ENCODE measurements at regions not wholly inside any gene's neighbourhood (a gene's known extent, or its start where the extent isn't known, plus 50 kb on each side); places are given as distances from the start of the nearest gene placed in this dataset.

GRCh38 chr2:128770143-128771085 lies 451.7 kb upstream of the HS6ST1 start:
- intact Hi-C loops (cut with micrococcal nuclease; ENCODE audit: unreplicated experiment) = no loop called here
- Mint-ChIP-seq H3K27me3 (ENCODE audit: insufficient read depth, unreplicated experiment) (peaks cover 13% of the 10 kb centered on the region), H3K36me3 (ENCODE audit: insufficient read depth, unreplicated experiment) (no peaks in the 10 kb centered on the region), H3K9me3 (ENCODE audit: unreplicated experiment) (no peaks in the 10 kb centered on the region), H3K4me1 (ENCODE audit: low read depth, unreplicated experiment) (no peaks in the 10 kb centered on the region), H3K27ac (ENCODE audit: unreplicated experiment) (no peak overlapping the region), H3K4me3 (ENCODE audit: unreplicated experiment) (no peak overlapping the region)
- ChIA-PET POLR2A (no interaction called here), CTCF (no interaction called here)
- Histone ChIP-seq H3K36me3 (ENCODE audit: control insufficient read depth, insufficient read depth, low read length) (no peaks in the 10 kb centered on the region), H3K4me3 (ENCODE audit: low read depth, low read length) (no peak overlapping the region), H3K4me1 (no peaks in the 10 kb centered on the region), H3K9me3 (no peaks in the 10 kb centered on the region), H3K27me3 (replicated peaks; ENCODE audit: control insufficient read depth, insufficient read depth, low read length) (0 out of 2 replicates have a peak, but pooled peaks cover 2% of the 10 kb centered on the region)
- no peak for DNase-seq
- no peak for TF ChIP-seq CTCF (IDR thresholded peaks at IDR 0.05; ENCODE audit: insufficient read depth in 1 of 2, low read depth in 1 of 2, low read length in 1 of 2, severe bottlenecking in 1 of 2, unreplicated experiment in 1 of 2)
- no TSS peak for BruUV-seq (replicated peaks)

GRCh38 chr2:128771401-128771800 lies 452.7 kb upstream of the HS6ST1 start:
- no peak for TF ChIP-seq CTCF (IDR thresholded peaks at IDR 0.05; ENCODE audit: insufficient read depth in 1 of 2, low read depth in 1 of 2, low read length in 1 of 2, severe bottlenecking in 1 of 2, unreplicated experiment in 1 of 2)
- Mint-ChIP-seq H3K4me1 (ENCODE audit: low read depth, unreplicated experiment) (no peaks in the 10 kb centered on the region), H3K27me3 (ENCODE audit: insufficient read depth, unreplicated experiment) (peaks cover 13% of the 10 kb centered on the region), H3K27ac (ENCODE audit: unreplicated experiment) (no peak overlapping the region), H3K9me3 (ENCODE audit: unreplicated experiment) (no peaks in the 10 kb centered on the region), H3K36me3 (ENCODE audit: insufficient read depth, unreplicated experiment) (no peaks in the 10 kb centered on the region), H3K4me3 (ENCODE audit: unreplicated experiment) (no peak overlapping the region)
- ChIA-PET POLR2A (no interaction called here), CTCF (no interaction called here)
- Histone ChIP-seq H3K4me3 (ENCODE audit: low read depth, low read length) (no peak overlapping the region), H3K27me3 (replicated peaks; ENCODE audit: control insufficient read depth, insufficient read depth, low read length) (0 out of 2 replicates have a peak, but pooled peaks cover 2% of the 10 kb centered on the region), H3K36me3 (ENCODE audit: control insufficient read depth, insufficient read depth, low read length) (no peaks in the 10 kb centered on the region), H3K4me1 (no peaks in the 10 kb centered on the region), H3K9me3 (no peaks in the 10 kb centered on the region)
- BruUV-seq (replicated peaks) = no TSS peak
- intact Hi-C loops (cut with micrococcal nuclease; ENCODE audit: unreplicated experiment) = no loop called here
- DNase-seq = no peak

- DNase-seq = no peak
- intact Hi-C loops (cut with micrococcal nuclease; ENCODE audit: unreplicated experiment) = no loop called here
- Histone ChIP-seq H3K4me3 (ENCODE audit: low read depth, low read length) (no peak overlapping the region), H3K27me3 (replicated peaks; ENCODE audit: control insufficient read depth, insufficient read depth, low read length) (0 out of 2 replicates have a peak, but pooled peaks cover 2% of the 10 kb centered on the region), H3K36me3 (ENCODE audit: control insufficient read depth, insufficient read depth, low read length) (no peaks in the 10 kb centered on the region), H3K9me3 (no peaks in the 10 kb centered on the region), H3K4me1 (no peaks in the 10 kb centered on the region; the same call in 1 of the 2 replicates)
- no peaks in the 10 kb centered on the region for H3K9me3 Mint-ChIP-seq (ENCODE audit: unreplicated experiment)
- ChIA-PET CTCF (no interaction called here), POLR2A (no interaction called here)
- no peak overlapping the region for H3K27ac Mint-ChIP-seq (ENCODE audit: unreplicated experiment)
- no peak overlapping the region for H3K4me3 Mint-ChIP-seq (ENCODE audit: unreplicated experiment)
- H3K27me3 Mint-ChIP-seq (ENCODE audit: insufficient read depth, unreplicated experiment) = peaks cover 13% of the 10 kb centered on the region
- TF ChIP-seq CTCF (IDR thresholded peaks at IDR 0.05; ENCODE audit: insufficient read depth in 1 of 2, low read depth in 1 of 2, low read length in 1 of 2, severe bottlenecking in 1 of 2, unreplicated experiment in 1 of 2) = no peak
- H3K4me1 Mint-ChIP-seq (ENCODE audit: low read depth, unreplicated experiment) = no peaks in the 10 kb centered on the region
- no peaks in the 10 kb centered on the region for H3K36me3 Mint-ChIP-seq (ENCODE audit: insufficient read depth, unreplicated experiment)
- no TSS peak for BruUV-seq (replicated peaks)
These were observed 454.0 kb upstream of the HS6ST1 start for GRCh38 chr2:128772671-128773070.

All from Caco-2 (cell line).